MV-4-11 (cell line): ENCODE measurements at regions not wholly inside any gene's neighbourhood (a gene's known extent, or its start where the extent isn't known, plus 50 kb on each side); places are given as distances from the start of the nearest gene placed in this dataset.

ENCODE experiments used
- DNase-seq: peaks from one replicate; lab custom pipeline; 2025; lab: John Stamatoyannopoulos, UW

GRCh38 chr5:61596265-61596664, 264.2 kb downstream of the ZSWIM6 start:
- DNase-seq: no peak

GRCh38 chr5:61597684-61598083, 265.6 kb downstream of the ZSWIM6 start:
- DNase-seq: no peak

- DNase-seq: no peak
Observed at GRCh38 chr5:61598126-61598525, 266.1 kb downstream of the ZSWIM6 start.

GRCh38 chr5:61599370-61600122, 267.5 kb downstream of the ZSWIM6 start:
- no peak for DNase-seq

GRCh38 chr5:61600123-61600444, 268.0 kb downstream of the ZSWIM6 start:
- DNase-seq: no peak

- DNase-seq: no peak
Observed at GRCh38 chr5:61600945-61601511, 269.0 kb downstream of the ZSWIM6 start.

GRCh38 chr5:61603211-61603908, 271.3 kb downstream of the ZSWIM6 start:
- no peak for DNase-seq

GRCh38 chr5:61604076-61605025, 272.3 kb downstream of the ZSWIM6 start:
- no peak for DNase-seq

- no peak for DNase-seq
Observed at GRCh38 chr5:61609840-61610677, 278.0 kb downstream of the ZSWIM6 start.

DNA sequence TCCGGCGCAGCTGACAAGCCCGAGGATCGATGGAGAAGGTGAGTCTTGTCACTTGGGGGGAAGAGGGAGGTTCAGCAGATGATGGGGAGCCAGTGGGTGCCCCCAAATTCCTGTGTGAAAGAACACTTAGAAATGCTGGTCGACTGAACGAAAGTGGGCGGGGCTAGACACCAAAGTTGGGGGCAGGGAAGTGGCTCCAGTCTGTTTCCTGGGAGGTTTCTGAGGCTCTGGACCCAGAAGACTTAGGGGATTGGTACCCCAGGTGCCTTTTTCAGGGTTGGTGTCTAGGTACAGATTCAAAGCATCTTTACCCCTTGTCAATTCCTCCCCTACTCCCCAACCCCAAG, 278.6 kb downstream of the ZSWIM6 start:
- no peak for DNase-seq

GRCh38 chr5:61612431-61612830, 280.4 kb downstream of the ZSWIM6 start:
- DNase-seq: no peak

- DNase-seq: no peak
Observed at GRCh38 chr5:61613679-61614078, 281.6 kb downstream of the ZSWIM6 start.

DNA sequence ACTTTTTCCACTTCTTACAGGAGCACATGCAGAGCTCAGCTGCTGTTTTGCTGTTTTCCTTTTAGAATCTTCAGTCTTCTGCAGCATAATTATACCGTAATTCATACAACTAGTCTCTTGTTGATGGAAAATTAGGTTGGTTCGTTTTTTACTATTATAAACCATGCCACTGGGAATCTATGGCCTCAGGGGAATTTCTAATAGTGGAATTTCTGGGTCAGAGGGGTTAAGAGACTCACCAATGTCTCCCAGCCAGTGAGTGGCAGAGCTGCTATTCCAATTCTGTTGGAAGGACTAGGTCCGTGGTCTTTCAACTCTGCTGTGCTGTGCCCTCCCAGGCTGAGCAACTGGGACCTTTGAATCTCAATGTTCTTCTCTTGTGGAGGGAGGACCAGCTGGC, 282.5 kb downstream of the ZSWIM6 start:
- DNase-seq: no peak

DNA sequence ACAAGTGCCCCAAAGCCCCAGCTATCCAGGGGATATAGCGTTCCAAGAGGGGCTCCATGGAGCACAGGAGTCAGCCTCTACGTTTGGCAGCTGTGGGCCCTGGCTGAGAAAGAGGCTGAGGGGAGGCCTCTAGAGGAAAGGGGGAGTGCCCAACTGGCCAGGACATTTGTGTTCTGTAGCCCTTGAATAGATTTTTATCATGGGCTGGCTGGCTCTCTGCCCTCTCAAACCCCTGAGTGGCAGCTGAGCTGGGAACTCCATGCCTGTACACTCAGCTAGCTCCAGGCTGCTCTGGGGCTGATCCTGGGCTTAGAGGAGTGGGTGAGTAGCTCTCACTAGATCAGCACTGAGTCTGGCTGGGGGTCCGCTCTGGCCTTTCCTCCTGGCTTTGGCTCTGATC, 285.0 kb downstream of the ZSWIM6 start:
- DNase-seq: no peak

GRCh38 chr5:61617995-61618525, 286.0 kb downstream of the ZSWIM6 start:
- DNase-seq: no peak

GRCh38 chr5:61618577-61618976, 286.5 kb downstream of the ZSWIM6 start:
- no peak for DNase-seq

GRCh38 chr5:61619289-61619688, 287.2 kb downstream of the ZSWIM6 start:
- no peak for DNase-seq

- no peak for DNase-seq
Observed at GRCh38 chr5:61619777-61620518, 287.9 kb downstream of the ZSWIM6 start.

DNA sequence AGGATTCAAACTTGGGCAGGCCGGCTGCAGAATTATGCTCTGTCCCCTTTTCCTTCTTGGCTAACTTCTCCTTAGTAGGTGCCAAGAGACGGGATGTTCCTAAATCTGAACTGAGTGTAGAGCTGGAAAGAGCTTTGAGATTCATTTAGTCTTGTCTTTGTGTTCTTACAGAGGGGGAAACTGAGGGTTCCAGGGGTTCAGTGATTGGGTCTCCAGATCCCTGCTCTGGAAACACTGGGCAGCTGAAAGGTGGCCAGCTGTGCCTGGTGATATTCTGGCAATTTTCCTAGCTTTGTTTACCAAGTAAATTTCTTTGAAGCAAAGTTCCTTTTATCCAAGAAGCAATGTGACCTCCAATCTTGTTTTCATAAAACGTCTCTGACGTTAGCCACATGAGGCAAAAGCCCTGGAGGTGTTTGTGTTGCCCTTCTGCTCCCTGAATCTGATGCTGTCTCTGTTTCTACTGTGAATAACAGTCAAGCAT, 288.7 kb downstream of the ZSWIM6 start:
- DNase-seq: no peak

DNA sequence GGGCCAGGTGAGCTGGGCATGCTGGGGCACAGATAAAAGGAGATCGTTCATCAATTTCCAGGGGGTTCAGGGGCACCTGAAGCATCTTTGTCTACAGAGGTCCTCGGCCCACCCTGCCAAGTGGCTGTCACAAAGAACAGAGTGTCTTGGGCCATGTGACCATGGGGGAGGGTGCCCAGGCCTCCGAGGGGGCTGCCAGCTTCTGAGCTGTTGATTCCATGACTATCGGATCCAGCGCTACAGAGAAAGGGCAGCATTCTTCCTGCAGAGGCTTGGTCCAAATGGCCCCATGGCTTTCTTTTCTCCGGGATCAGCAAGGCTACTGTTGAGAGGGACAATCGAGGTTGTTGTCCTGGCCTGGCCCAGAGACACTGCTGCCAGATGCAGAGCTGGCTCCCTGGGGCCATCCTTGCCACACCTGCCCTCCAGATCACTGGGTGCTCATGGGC, 289.2 kb downstream of the ZSWIM6 start:
- no peak for DNase-seq
